T-helper 9 cell (primary cell): ENCODE measurements at regions not wholly inside any gene's neighbourhood (a gene's known extent, or its start where the extent isn't known, plus 50 kb on each side); places are given as distances from the start of the nearest gene placed in this dataset.
"Not testable (repeated sequence)": the region's sequence is repeated elsewhere in the genome, so short reads cannot be mapped to it uniquely, and the experiment has no call there.

Experiments used
- DNase-seq: peaks from one replicate; pipeline ENCODE4 v3.0.0-alpha.2; 2020

DNA sequence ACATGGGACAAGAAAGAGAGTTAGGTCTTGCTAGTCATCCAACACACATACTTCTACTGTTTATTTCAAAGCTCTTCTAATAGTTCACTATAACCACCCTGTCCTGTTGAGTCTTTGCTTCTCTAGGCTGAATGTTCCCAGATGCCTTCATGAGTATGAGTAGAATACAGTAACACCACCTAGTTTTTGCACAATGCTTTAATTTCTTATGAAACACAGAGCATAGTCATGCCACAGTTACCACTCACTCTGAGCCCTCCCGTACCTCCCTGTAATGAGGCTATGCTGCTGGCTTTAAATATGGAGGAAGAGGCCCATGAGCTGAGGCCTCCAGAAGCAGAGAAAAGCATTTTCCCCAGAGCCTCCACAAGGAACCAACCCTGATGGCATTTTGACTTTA is 75.0 kb upstream of the SLC1A3 start:
- DNase-seq = no peak

DNA sequence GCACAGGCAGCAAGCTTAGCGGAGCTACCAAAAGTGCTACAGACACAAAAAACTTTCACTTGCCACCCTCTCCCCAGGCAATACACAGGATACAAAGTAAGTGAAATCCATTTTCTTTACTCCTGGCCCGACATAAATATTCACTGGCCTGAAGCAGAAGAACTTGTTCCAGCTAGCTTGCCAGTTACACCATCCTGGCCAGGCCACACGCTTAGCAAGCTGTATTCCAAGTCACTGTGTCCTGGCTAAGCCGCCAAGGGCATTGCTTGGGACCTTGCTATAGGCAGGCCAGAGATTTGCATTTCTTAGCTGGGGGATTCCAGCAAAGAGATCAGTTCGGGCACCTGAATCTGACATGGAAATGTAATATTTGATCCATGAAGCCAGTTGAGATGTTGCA is 71.0 kb upstream of the SLC1A3 start:
- no peak for DNase-seq

DNA sequence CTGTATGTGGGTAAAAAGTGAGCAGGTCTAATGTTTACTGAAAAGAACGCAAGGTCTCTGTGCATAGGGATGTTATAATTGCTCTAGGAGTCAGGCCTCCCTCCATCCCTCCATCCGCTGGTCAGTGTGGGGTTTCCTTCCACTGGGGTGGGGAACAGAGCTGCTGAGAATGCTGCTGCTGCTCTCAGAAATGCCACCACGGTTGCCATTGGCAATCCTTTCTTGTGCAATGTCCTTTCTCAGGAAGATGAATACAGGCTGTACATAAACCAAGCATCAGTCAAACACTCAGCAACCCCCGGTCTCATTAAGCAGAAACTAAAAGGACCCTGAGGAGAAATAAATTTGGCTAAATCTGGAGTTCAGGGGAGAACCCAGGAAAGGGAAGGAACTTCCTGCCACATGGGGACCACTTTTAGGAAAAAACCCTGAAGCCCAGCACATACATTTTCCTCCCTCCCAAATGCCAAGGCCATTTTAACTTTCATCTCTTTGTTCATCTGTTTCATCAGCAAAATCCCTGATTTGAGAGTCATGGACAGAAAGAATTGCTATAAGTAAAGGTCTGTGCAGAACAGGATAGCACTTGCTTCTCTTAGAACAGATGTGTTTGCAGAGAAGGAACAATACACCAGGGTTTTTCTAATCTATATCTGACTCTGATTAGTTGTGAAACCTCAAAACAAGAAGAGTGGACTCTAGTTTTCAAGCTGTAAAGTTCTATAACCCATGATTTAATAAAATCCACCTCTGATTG is 70.4 kb upstream of the SLC1A3 start:
- no peak for DNase-seq

DNA sequence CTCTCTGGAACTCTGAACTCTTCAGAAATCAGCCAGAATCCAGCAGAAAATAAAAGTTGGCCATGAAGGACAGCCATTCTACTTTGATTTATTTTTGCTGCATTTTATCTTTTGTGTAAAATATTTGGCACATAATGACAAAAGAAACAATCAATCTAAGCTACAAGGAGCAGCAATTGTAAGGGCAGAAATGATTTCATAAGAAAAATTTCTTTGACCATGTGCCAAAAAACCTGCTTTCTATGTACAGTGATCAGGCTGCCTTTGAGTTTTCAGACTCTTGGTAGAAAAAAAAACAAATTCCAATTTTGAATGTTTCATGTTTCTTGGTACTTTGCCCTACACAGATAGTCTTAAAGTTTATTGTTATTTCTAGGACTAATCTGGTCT is 69.8 kb upstream of the SLC1A3 start:
- DNase-seq = no peak

DNA sequence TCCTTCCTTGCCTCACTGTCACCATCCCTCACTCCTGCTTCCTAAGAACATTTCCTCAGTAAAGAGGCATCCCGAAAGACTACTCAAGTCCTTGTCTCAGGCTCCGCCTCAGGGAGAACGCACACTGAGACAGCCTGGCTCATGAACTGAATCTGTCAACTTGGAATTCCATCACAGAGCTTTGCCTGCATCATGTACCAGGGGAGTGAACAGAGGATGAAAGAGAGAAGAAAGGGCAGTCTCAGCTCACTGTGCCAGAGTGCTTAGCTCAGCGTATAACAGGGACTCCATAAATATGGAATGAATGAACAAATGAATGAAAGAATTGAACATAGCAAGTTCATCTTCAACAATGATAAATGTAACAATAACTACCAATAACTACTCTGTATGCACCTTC is 68.7 kb upstream of the SLC1A3 start:
- no peak for DNase-seq

DNA sequence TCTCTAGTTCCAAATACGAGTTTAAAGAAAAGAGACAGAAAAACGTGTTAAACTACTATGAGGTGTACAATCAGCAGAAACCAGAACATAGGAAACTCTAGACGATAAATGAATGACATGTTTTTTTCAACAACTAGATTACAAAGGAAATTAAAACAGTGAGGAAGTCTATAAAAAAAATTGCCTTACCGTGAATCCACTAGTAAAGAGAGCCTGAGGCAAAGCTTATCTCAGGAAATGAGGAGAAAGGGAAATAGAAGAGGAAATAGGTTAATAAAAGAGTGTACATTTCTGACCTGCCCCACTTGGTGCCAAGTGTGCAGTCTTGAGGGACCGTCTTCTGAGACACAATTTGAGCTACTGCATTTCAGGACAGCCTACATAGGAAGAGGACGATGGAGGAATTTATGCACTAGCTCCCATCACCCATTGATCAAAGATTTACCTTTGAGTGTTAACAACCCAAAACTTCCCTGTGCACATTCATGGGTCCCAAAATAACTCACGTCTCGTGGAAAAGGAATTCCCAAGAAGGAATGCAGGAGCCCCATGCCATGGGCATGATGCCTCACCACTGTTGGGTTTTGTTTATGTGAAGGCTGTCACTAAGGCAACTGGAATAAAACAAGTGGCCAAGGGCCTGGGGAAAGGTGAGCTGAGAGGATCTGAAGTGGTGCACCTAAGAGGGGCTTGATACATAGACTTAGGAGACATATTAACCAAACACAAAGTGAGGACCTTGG is 53.6 kb upstream of the SLC1A3 start:
- DNase-seq = no peak

DNA sequence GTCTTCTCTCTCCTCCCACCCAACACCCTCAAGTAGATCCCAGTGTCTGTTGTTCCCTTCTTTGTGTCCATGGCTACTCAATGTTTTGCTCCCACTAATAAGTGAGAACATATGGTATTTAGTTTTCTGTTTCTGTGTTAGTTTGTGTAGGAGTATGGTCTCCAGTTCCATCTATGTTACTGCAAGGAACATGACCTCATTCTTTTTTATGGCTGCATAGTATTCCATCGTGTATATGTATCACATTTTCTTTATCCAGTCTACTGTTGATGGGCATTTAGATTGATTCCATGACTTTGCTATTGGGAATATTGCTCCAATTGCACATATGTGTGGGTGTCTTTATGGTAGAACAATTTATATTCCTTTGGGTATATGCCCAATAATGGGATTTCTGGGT is 51.4 kb upstream of the SLC1A3 start:
- DNase-seq = not testable (repeated sequence)
